Spleen (tissue), 11 donors: ENCODE measurements at regions not wholly inside any gene's neighbourhood (a gene's known extent, or its start where the extent isn't known, plus 50 kb on each side); places are given as distances from the start of the nearest gene placed in this dataset.

ENCODE experiments used
- DNase-seq: peaks from one replicate; pipeline ENCODE4 v3.0.0-alpha.2; 2020
- H3K27ac ChIP-seq, 8 donors: fragments of 200-600 bp; sonication (generic) in 7 of 8; 1 replicate in 4 of 8; 2 replicates in 4 of 8; pipeline versions ENCODE4 v1.5.0 to v1.8.0; 2016 to 2021; ENCODE audit warnings: inconsistent platforms in 4 of 8, mild to moderate bottlenecking in 4 of 8, moderate library complexity in 1 of 8
- H3K27me3 ChIP-seq, 7 donors: fragments of 200-600 bp; sonication (generic) in 6 of 7; replicated peaks in 1 of 7; 1 replicate in 4 of 7; 2 replicates in 3 of 7; pipeline versions ENCODE4 v1.5.0 to v1.8.0; 2016 to 2021; ENCODE audit warnings: inconsistent platforms in 3 of 7, mild to moderate bottlenecking in 1 of 7
- H3K36me3 ChIP-seq, 6 donors: fragments of 200-600 bp; sonication (generic) in 5 of 6; 1 replicate in 4 of 6; 2 replicates in 2 of 6; pipeline versions ENCODE4 v1.5.0 to v1.8.0; 2016 to 2021; ENCODE audit warnings: inconsistent platforms in 2 of 6
- H3K4me1 ChIP-seq, 6 donors: fragments of 200-600 bp; sonication (generic) in 5 of 6; 1 replicate in 3 of 6; 2 replicates in 3 of 6; pipeline versions ENCODE4 v1.5.0 to v1.8.0; 2016 to 2021; ENCODE audit warnings: inconsistent platforms in 3 of 6
- H3K4me3 ChIP-seq, 8 donors: fragments of 200-600 bp; sonication (generic) in 7 of 8; 1 replicate in 4 of 8; 2 replicates in 4 of 8; pipeline versions ENCODE4 v1.5.0 to v1.8.0; 2016 to 2021; ENCODE audit warnings: inconsistent platforms in 4 of 8, mild to moderate bottlenecking in 4 of 8, moderate library complexity in 2 of 8
- H3K9me3 ChIP-seq, 8 donors: fragments of 200-600 bp; sonication (generic) in 7 of 8; 1 replicate in 4 of 8; 2 replicates in 4 of 8; pipeline versions ENCODE4 v1.5.0 to v1.8.0; 2016 to 2021; ENCODE audit warnings: inconsistent platforms in 4 of 8
- POLR2A ChIP-seq, 3 donors: fragments of 450-650 bp; IDR thresholded peaks; one replicate each; pipeline ENCODE4 v1.5.1; 2017; ENCODE audit warnings: antibody characterized with exemption in 3 of 3, mild to moderate bottlenecking in 1 of 3
- POLR2AphosphoS5 ChIP-seq, 3 donors: sonication (generic); formaldehyde crosslinking; IDR thresholded peaks; one replicate each; pipeline ENCODE4 v1.5.1; 2017; ENCODE audit warnings: antibody characterized with exemption in 3 of 3
- WGBS, 5 donors: extraction: QIAGEN DNeasy Blood & Tissue Kit in 3 of 5; methylation state at CpG; one replicate each; pipeline versions ENCODE4 v1.1.5 to v1.1.7; 2013 to 2018; 5-methylcytosine and 5-hydroxymethylcytosine counted together
- intact Hi-C: fragments of 100-400 bp; cut with DNase I; formaldehyde crosslinking; loops from one replicate; pipeline ENCODE4 v1.15.0; 2023; ENCODE audit warnings: low total_unique reads
- TF ChIP-seq, protein P1 (sequence below), 11 experiments: fragments of 200-600 bp in 7 of 11; fragments of 450-650 bp in 4 of 11; sonication (generic) in 4 of 11; IDR thresholded peaks in 8 of 11; conservative IDR thresholded peaks in 3 of 11; 1 replicate in 7 of 11; 2 replicates in 4 of 11; pipeline versions ENCODE4 v1.4.0 to v1.8.0; 2016 to 2021; ENCODE audit warnings: antibody characterized with exemption in 11 of 11, inconsistent platforms in 4 of 11, mild to moderate bottlenecking in 1 of 11
- donor health status: healthy with polysubstance abuse.
- donor health status: DM: no; HTN: no; CAD: no; lungs with moderate emphysema.
- donor health status: DM: no; HTN: no; CAD: no.
- donor health status: Bipolar disorder and iron deficiency.
- donor health status: healthy.
- donor health status: DM: no; HTN: no; CAD: no.
- donor health status: DM: yes; HTN: yes; CAD: no.

DNA sequence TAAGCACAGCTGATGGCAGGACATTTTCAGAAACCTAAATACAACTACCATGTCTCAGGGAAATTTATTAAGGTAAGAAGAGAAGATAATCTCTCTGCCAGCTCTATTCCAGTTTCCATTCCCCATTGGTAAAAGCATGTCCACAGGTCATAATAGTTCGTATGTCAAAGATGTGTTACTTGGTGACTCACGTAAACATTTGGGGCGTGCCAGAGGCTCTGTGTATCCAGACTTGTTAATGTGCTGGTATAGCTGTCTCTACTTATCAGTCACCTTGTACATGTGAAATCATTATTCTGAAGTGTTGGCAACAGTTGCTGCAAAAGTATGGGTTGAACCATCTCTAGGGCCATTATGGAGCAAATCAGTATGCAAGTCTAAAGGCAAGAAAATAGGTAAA lies 1345.1 kb downstream of the SUCLG1 start:
- TF ChIP-seq POLR2AphosphoS5 (IDR thresholded peaks at IDR 0.05): no peak
- TF ChIP-seq, protein P1, sequence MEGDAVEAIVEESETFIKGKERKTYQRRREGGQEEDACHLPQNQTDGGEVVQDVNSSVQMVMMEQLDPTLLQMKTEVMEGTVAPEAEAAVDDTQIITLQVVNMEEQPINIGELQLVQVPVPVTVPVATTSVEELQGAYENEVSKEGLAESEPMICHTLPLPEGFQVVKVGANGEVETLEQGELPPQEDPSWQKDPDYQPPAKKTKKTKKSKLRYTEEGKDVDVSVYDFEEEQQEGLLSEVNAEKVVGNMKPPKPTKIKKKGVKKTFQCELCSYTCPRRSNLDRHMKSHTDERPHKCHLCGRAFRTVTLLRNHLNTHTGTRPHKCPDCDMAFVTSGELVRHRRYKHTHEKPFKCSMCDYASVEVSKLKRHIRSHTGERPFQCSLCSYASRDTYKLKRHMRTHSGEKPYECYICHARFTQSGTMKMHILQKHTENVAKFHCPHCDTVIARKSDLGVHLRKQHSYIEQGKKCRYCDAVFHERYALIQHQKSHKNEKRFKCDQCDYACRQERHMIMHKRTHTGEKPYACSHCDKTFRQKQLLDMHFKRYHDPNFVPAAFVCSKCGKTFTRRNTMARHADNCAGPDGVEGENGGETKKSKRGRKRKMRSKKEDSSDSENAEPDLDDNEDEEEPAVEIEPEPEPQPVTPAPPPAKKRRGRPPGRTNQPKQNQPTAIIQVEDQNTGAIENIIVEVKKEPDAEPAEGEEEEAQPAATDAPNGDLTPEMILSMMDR (IDR thresholded peaks at IDR 0.05 in 8 of 11, conservative IDR thresholded peaks at IDR 0.05 in 3 of 11): no peak
- TF ChIP-seq POLR2A (IDR thresholded peaks at IDR 0.05): no peak
- Histone ChIP-seq H3K4me1 (no peaks in the 10 kb centered on the region), H3K4me3 (no peak overlapping the region), H3K36me3 (no peaks in the 10 kb centered on the region), H3K9me3 (peaks cover 0 to 23% (median 0%) of the 10 kb centered on the region in 8 donors), H3K27me3 (no peaks in the 10 kb centered on the region), H3K27ac (no peak overlapping the region)
- no peak for DNase-seq
- intact Hi-C loops: no loop called here
- 82 to 94% (median 90%) methylated on average over 3 of the region's 3 CpGs for WGBS, 5 donors

DNA sequence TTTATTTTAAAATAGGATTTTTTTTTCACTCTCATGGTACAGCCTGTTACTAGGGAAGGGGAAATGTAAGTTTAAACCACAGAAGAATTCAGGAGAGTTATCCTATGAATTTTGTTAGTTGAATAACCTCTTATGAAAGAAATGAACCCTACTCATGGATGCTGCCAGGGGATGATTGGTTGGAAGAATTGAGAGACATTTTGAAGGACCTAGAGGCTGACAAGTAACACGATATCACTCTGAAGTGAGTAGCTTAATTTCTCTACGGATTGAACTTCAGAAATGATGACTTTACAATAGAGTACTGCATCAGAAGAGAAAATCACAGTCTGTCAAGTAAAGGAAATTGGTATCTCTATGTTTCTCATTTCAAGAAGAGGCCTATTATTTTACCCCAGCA lies 1346.2 kb downstream of the SUCLG1 start:
- peaks cover 0 to 21% (median 2%) of the 10 kb centered on the region in 8 donors for H3K9me3 ChIP-seq
- no peak overlapping the region for H3K4me3 ChIP-seq
- DNase-seq: no peak
- H3K27ac ChIP-seq: no peak overlapping the region
- no peaks in the 10 kb centered on the region for H3K27me3 ChIP-seq
- 79 to 88% (median 85%) methylated on average over 2 of the region's 2 CpGs for WGBS, 5 donors
- intact Hi-C loops: no loop called here
- H3K4me1 ChIP-seq: no peaks in the 10 kb centered on the region
- TF ChIP-seq POLR2A (IDR thresholded peaks at IDR 0.05) (no peak), POLR2AphosphoS5 (IDR thresholded peaks at IDR 0.05) (no peak)
- TF ChIP-seq, protein P1 (IDR thresholded peaks at IDR 0.05 in 8 of 11, conservative IDR thresholded peaks at IDR 0.05 in 3 of 11): no peak
- H3K36me3 ChIP-seq: no peaks in the 10 kb centered on the region

DNA sequence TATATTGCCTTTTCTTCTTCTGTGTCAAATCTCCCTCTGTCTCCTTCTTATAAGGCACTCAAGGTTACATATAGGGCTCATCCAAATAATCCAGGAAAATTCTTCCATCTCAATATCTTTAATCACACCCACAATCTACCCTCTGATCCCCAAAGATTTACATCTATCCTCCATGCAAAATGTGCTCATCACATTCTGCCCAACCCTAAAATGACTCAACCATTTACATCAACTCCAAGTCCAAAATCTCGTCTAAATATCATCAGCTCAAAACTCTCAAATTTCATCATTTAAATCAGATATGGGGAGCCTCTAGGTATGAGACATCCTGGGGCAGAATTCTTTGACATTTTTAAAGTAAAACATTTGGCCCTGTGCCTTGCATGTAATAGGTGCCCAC lies 1349.8 kb downstream of the SUCLG1 start:
- TF ChIP-seq POLR2AphosphoS5 (IDR thresholded peaks at IDR 0.05) (no peak), POLR2A (IDR thresholded peaks at IDR 0.05) (no peak)
- TF ChIP-seq, protein P1 (IDR thresholded peaks at IDR 0.05 in 8 of 11, conservative IDR thresholded peaks at IDR 0.05 in 3 of 11): no peak
- Histone ChIP-seq H3K4me3 (no peak overlapping the region), H3K36me3 (no peaks in the 10 kb centered on the region), H3K27ac (no peak overlapping the region), H3K4me1 (no peaks in the 10 kb centered on the region), H3K9me3 (peaks cover 0 to 27% (median 4%) of the 10 kb centered on the region in 8 donors), H3K27me3 (no peaks in the 10 kb centered on the region)
- no peak for DNase-seq
- intact Hi-C loops: no loop called here
- 67 to 84% (median 75%) methylated on average over 1 of the region's 1 CpG for WGBS, 5 donors

DNA sequence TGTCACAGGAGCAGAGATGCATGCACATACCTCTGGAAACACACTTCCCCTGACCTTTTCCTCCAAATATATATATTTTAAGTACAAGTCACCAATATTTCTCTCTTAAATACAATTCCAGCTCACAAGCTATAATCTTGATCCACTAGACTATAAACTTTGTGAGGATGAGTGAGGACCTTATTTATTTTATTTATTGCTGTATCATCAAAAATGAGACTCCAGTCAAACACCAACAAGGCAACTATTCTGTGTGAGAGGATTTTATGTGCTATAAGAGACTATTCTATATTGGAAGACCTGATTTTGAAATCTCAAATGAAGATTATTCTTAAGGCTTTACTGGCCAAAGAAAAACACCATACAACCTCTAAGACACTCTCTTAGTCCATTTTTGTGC lies 1352.2 kb downstream of the SUCLG1 start:
- TF ChIP-seq, protein P1 (IDR thresholded peaks at IDR 0.05 in 8 of 11, conservative IDR thresholded peaks at IDR 0.05 in 3 of 11): no peak
- TF ChIP-seq POLR2AphosphoS5 (IDR thresholded peaks at IDR 0.05) (no peak), POLR2A (IDR thresholded peaks at IDR 0.05) (no peak)
- no peak overlapping the region for H3K4me3 ChIP-seq
- no peaks in the 10 kb centered on the region for H3K27me3 ChIP-seq
- intact Hi-C loops: no loop called here
- H3K27ac ChIP-seq: no peak overlapping the region
- H3K36me3 ChIP-seq: no peaks in the 10 kb centered on the region
- peaks cover 0 to 27% (median 9%) of the 10 kb centered on the region in 8 donors for H3K9me3 ChIP-seq
- H3K4me1 ChIP-seq: no peaks in the 10 kb centered on the region
- no peak for DNase-seq
